ENCODE measurements at regions not wholly inside any gene's neighbourhood (a gene's known extent, or its start where the extent isn't known, plus 50 kb on each side); places are given as distances from the start of the nearest gene placed in this dataset.

GRCh38 chr10:94043431-94043990 is 49.8 kb downstream of the PLCE1 start:
- no peak for DNase-seq (ENCODE audit: low read depth)

- DNase-seq (ENCODE audit: low read depth) = no peak
Measured at GRCh38 chr10:94046098-94046497, 52.4 kb downstream of the PLCE1 start.

GRCh38 chr10:94047293-94047692 is 53.6 kb downstream of the PLCE1 start:
- no peak for DNase-seq (ENCODE audit: low read depth)

GRCh38 chr10:94049911-94050310 is 56.2 kb downstream of the PLCE1 start:
- no peak for DNase-seq (ENCODE audit: low read depth)

- no peak for DNase-seq (ENCODE audit: low read depth)
Measured at GRCh38 chr10:94052281-94052680, 58.5 kb downstream of the PLCE1 start.

GRCh38 chr10:94052866-94053791 is 59.4 kb downstream of the PLCE1 start:
- no peak for DNase-seq (ENCODE audit: low read depth)

GRCh38 chr10:94059178-94059883 is 65.6 kb downstream of the PLCE1 start:
- no peak for DNase-seq (ENCODE audit: low read depth)

GRCh38 chr10:94061026-94061425 is 67.3 kb downstream of the PLCE1 start:
- no peak for DNase-seq (ENCODE audit: low read depth)

GRCh38 chr10:94062611-94063010 is 68.9 kb downstream of the PLCE1 start:
- DNase-seq (ENCODE audit: low read depth) = no peak

- DNase-seq (ENCODE audit: low read depth) = no peak
Measured at GRCh38 chr10:94065362-94065761, 71.6 kb downstream of the PLCE1 start.

GRCh38 chr10:94065787-94066186 is 72.1 kb downstream of the PLCE1 start:
- no peak for DNase-seq (ENCODE audit: low read depth)

GRCh38 chr10:94066411-94066810 is 72.7 kb downstream of the PLCE1 start:
- peak; percentile 76 for DNase-seq (ENCODE audit: low read depth)

- DNase-seq (ENCODE audit: low read depth) = peak; percentile 32
Measured at GRCh38 chr10:94069884-94070283, 76.2 kb downstream of the PLCE1 start.

GRCh38 chr10:94074462-94074861 is 80.7 kb downstream of the PLCE1 start:
- no peak for DNase-seq (ENCODE audit: low read depth)

- peak; percentile 56 for DNase-seq (ENCODE audit: low read depth)
Measured at GRCh38 chr10:94075506-94075905, 81.8 kb downstream of the PLCE1 start.

GRCh38 chr10:94076325-94076841 is 82.7 kb downstream of the PLCE1 start:
- peak; percentile 77 for DNase-seq (ENCODE audit: low read depth)

- no peak for DNase-seq (ENCODE audit: low read depth)
Measured at GRCh38 chr10:94077042-94077441, 83.3 kb downstream of the PLCE1 start.

GRCh38 chr10:94080108-94080507 is 86.4 kb downstream of the PLCE1 start:
- no peak for DNase-seq (ENCODE audit: low read depth)

GRCh38 chr10:94083662-94084265 is 90.0 kb downstream of the PLCE1 start:
- no peak for DNase-seq (ENCODE audit: low read depth)

GRCh38 chr10:94084344-94084743 is 90.6 kb downstream of the PLCE1 start:
- DNase-seq (ENCODE audit: low read depth) = no peak

GRCh38 chr10:94085288-94085687 is 91.6 kb downstream of the PLCE1 start:
- no peak for DNase-seq (ENCODE audit: low read depth)

Measured in myocyte (in vitro differentiated cells).